GM12872 (cell line): ENCODE measurements at regions not wholly inside any gene's neighbourhood (a gene's known extent, or its start where the extent isn't known, plus 50 kb on each side); places are given as distances from the start of the nearest gene placed in this dataset.

Experiments
- TF ChIP-seq, protein P1 (sequence below): IDR thresholded peaks from 3 replicates; pipeline ENCODE4 v1.5.1; 2011; ENCODE audit warnings: low read depth, mild to moderate bottlenecking, low read length, moderate library complexity; ENCODE audit not compliant: insufficient read depth

DNA sequence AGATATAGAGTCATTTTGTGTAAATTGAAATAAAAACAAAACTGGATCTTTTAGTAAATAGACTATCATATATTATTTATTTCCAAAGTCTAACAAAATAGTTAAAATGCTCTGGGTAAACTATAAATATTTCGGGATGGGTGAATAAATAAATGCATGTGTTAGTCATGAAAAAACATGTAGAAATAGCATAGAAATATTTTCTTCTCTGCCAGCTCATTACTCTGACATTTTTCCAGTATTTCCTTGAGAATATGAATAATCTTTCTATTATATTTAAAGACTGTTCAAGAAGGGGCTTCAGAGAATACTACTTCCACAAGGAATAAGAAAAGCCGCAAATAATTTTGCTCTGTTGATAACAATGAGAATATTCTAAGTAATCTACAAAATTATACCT, 880.4 kb downstream of the TRIB2 start:
- TF ChIP-seq, protein P1, sequence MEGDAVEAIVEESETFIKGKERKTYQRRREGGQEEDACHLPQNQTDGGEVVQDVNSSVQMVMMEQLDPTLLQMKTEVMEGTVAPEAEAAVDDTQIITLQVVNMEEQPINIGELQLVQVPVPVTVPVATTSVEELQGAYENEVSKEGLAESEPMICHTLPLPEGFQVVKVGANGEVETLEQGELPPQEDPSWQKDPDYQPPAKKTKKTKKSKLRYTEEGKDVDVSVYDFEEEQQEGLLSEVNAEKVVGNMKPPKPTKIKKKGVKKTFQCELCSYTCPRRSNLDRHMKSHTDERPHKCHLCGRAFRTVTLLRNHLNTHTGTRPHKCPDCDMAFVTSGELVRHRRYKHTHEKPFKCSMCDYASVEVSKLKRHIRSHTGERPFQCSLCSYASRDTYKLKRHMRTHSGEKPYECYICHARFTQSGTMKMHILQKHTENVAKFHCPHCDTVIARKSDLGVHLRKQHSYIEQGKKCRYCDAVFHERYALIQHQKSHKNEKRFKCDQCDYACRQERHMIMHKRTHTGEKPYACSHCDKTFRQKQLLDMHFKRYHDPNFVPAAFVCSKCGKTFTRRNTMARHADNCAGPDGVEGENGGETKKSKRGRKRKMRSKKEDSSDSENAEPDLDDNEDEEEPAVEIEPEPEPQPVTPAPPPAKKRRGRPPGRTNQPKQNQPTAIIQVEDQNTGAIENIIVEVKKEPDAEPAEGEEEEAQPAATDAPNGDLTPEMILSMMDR, result no peak

DNA sequence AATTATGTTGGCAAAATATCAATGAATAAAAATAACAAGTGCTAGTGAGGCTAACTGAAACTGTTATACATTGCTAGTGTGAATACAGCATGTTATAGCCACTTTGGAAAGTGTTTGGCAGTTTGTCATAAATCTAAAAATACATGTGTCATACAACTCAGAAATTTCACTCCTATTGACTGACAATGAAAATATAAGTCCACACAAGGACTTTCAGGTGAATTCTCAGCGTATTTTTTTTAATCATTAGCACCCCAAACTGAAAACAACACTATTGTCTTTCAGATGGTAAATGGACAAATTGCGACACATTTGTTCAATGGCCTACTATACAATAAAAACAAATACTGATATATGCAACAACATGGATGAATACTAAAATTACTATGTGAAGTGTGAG, 884.8 kb downstream of the TRIB2 start:
- TF ChIP-seq, protein P1, result no peak

DNA sequence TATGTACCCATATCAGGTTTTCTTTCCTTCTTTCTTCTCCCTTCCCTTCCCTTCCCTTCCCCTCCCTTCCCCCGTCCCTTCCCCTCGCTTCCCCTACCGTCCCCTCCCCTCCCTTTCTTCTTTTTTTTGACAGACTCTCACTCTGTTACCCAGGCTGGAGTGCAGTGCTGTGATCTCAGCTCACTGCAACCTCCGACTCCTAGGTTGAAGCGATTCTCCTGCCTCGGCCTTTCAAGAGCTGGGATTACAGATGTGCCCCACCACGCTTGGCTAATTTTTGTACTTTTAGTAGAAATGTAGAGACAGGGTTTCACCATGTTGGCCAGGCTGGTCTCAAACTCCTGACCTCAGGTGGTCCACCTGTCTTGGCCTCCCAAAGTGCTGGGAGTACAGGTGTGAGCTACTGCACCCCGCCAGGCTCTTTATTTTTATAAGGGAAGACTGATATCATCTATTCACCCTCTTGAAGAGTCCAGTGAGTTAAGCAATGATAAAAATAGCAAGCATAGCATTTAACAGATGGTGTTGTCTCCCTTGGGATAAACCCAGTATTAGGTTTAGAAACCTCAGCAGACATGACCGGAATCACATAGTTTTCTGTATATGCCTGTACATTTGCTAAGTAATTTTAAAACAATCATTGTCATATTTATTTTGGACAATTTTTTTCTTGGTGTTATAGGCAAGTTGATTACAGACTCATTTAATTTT, 888.4 kb downstream of the TRIB2 start:
- TF ChIP-seq, protein P1, result no peak

DNA sequence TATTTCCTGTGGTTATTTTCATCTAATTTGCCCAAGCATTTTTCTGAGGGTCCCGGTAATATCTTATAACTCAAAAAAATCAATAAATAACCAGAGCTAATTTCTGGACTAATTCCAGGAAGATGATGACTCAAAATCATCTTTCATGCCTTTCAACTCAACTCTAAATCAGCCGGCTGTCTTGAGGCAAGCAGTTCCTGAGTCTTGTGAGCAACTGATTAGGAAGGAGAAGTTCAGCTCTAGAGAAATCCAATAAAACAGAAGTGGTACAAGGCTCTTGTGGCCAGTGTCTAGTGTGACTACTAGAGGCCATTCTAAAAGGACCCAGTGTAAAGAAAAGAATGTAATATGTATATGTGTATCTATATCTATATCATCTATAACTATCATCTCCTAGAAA, 890.4 kb downstream of the TRIB2 start:
- TF ChIP-seq, protein P1, result no peak

DNA sequence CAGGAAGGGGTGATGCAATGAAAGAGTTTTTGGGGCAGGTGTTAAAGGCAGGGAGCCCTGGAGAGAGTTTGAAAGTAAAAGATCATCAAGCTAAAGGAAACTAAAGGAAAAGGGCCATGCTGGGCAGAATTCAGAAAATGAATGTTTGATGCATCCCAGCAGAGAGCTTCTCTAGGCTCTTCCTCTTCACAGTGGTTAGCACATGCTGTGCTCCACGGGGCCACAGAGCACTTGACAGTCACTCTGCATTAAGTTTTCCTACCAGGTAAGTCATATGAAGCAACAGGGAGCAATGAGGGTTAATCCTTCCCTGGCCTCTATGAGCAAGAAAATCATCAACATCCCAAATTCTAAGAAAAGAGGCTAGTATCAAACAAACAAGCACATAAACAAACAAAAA, 895.2 kb downstream of the TRIB2 start:
- TF ChIP-seq, protein P1, result no peak

DNA sequence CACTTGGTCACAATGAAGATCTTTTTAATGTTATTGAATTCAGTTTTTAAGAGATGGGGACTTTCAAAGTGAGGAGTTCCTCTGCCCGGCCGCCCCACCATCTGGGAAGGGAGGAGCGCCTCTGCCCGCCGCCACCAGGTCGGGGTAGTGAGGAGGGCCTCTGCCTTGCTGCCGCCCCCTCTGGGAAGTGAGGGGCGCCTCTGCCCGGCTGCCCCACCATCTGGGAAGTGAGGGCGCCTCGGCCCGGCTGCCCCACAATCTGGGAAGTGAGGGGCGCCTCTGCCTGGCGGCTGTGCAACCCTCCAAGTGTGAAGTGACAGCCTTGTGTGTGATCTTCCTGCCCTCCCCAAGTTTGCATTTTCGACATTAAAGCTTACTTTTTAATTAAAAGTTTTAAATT, 899.3 kb downstream of the TRIB2 start:
- TF ChIP-seq, protein P1, result no peak

DNA sequence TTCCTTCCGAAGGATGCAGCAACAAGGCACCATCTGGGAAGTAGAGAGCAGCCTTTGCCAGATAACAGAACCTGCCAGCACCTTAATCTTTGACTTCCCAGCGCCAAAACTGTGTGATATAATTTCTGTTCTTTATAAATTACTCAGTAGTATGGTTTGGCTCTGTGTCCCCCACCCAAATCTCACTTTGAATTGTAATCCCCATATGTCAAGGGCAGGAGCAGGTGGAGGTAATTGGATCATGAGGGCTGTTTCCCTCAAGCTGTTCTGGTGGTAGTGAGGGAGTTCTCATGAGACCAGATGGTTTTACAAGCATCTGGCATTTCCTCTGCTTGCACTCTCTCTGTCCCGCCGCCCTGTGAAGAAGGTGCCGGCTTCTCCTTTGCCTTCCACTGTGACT, 899.9 kb downstream of the TRIB2 start:
- TF ChIP-seq, protein P1, result no peak
